GM21786 (cell line): ENCODE measurements at regions not wholly inside any gene's neighbourhood (a gene's known extent, or its start where the extent isn't known, plus 50 kb on each side); places are given as distances from the start of the nearest gene placed in this dataset.

Experiments
- ATAC-seq: cut with Tn5 transposase; IDR thresholded peaks from one replicate; pipeline ENCODE4 v1.9.1; 2021; ENCODE audit not compliant: unreplicated experiment

- no peak for ATAC-seq
Observed at GRCh38 chr10:118501637-118502440, 93.6 kb downstream of the PRLHR start.

- ATAC-seq, result no peak
Observed at GRCh38 chr10:118501171-118501570, 94.3 kb downstream of the PRLHR start.

DNA sequence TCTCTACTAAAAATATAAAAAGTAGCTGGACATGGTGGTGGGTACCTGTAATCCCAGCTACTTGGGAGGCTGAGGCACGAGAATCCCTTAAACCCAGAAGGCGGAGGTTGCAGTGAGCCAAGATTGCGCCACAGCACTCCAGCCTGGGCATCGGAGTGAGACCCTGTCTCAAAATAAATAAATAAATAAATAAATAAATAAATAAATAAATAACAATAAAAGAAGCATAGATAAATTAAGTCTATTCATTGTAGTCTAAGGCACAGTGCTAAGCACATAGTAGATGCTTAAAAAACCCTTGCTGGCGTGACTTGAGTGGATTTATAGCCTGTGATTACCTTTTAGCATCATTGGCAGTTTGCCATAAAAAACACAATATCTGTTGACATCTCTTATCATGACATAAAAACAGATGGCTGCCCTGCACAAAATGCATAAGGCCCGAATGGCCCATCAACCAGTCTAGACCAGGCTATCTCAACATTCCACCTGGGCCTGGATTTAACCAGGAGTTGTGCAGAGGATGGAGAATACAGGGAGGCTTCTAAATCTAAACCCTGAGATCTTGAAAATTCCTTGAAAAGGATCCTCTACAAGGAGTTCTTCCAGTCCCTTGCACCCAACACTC is 94.9 kb downstream of the PRLHR start:
- no peak for ATAC-seq

DNA sequence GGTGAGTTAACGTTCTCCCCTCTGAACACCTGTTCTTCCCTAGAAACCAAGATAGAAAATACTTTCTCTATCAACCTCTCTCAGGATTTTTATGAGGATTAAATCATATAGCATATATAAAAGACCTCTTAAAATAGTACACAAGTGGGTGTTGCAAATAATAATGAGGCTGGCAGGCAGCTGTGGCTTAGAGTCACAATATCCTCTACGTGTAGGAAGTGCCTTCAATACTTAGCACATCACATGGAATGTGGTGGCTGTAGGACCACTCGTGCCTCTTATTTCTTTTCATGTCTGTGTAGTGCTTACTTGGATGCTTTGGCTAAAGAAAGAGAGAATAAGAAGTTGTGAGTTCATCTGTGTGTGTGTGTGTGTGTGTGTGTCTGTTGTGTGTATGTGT is 96.3 kb downstream of the PRLHR start:
- ATAC-seq, result no peak

GRCh38 chr10:118498623-118499022 is 96.8 kb downstream of the PRLHR start:
- no peak for ATAC-seq

GRCh38 chr10:118497227-118497626 is 98.2 kb downstream of the PRLHR start:
- no peak for ATAC-seq

GRCh38 chr10:118496525-118496924 is 98.9 kb downstream of the PRLHR start:
- no peak for ATAC-seq

GRCh38 chr10:118495499-118495898 is 99.9 kb downstream of the PRLHR start:
- ATAC-seq, result no peak

DNA sequence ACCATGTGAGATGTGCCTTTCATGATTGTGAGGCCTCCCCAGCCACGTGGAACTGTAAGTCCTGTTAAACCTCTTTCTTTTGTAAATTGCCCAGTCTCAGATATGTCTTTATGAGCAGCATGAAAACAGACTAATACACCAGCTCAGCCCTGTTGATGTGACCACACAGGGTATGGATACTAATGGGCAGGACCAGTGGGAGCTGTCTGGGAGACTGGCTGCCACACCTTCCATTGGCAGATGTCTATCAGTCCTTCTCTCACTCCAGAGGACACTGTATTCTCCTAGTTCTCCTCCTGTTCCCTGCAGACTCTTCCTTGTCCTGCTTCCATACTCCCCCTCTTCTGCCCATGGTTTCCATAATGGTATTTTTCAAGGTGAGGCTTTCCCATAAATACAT is 104.4 kb downstream of the PRLHR start:
- no peak for ATAC-seq

DNA sequence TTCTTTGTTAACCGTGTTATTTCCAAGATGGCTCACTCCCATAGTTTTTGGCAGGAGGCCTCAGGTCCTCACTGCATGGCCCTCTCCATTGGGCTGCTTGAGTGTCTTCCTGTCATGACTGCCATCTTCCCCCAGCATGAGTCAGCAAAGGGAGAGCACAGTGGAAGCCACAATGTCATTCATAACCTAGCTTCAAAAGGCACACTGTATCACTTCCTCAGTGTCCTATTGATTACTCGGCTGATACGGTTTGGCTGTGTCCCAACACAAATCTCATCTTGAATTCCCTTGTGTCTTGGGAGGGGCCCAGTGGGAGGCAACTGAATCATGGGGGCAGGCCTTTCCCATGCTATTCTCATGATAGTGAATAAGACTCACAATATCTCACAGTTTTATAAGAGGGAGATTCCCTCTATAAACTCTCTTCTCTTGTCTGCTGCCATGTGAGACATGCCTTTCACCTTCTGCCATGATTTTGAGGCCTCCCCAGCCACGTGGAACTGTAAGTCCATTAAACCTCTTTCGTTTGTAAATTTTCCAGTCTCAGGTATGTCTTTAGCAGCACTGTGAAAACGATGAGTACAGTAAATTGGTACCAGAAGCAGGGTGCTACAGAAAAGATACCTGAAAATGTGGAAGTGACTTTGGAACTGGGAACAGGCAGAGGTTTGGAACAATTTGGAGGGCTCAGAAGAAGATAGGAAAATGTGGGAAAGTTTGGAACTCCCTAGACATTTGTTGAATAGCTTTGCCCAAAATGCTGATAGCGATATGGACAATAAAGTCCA is 106.5 kb downstream of the PRLHR start:
- peak; percentile 43 for ATAC-seq

GRCh38 chr10:118485641-118486040 is 109.8 kb downstream of the PRLHR start:
- no peak for ATAC-seq

GRCh38 chr10:118484152-118484871 is 111.1 kb downstream of the PRLHR start:
- ATAC-seq, result no peak

GRCh38 chr10:118483496-118483895 is 112.0 kb downstream of the PRLHR start:
- no peak for ATAC-seq

- ATAC-seq, result no peak
Observed at GRCh38 chr10:118482393-118483331, 112.8 kb downstream of the PRLHR start.

DNA sequence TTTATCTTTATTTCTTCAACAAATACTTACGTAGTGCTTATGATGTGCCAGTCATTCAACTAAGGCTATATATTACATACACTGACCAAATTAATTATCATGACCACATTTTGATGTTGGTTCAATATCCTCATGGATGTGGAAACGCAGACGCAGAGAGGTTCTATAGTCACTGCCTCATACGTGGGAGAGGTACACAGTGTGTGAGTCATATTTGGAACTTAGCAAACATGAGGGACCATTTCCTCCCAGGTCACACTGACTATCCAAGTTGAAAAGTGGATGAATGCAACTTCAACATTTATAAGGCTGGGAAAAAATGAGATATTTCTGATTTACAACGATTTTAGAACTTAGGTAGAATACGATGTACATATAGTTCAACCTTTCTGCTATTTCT is 113.6 kb downstream of the PRLHR start:
- no peak for ATAC-seq

DNA sequence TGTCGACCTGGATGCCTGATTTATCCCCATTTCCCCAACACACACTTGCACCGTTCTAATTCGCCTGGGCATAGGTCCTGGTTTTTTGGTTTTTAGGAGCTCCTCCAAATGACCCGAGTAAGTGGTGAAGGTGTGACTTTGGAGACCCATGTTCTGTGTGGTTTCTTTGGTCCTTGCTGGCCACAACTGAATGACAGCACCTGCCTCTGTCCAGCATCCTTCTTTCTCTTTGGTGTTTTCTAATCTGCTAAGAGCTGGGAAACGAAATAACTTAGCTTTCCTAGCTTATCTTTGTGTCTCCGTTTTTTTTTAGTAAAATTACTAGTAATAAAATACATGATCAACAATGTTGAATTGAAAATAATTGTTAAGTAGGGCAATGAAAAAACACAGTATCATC is 120.2 kb downstream of the PRLHR start:
- no peak for ATAC-seq

- no peak for ATAC-seq
Observed at GRCh38 chr10:118474111-118474510, 121.3 kb downstream of the PRLHR start.

DNA sequence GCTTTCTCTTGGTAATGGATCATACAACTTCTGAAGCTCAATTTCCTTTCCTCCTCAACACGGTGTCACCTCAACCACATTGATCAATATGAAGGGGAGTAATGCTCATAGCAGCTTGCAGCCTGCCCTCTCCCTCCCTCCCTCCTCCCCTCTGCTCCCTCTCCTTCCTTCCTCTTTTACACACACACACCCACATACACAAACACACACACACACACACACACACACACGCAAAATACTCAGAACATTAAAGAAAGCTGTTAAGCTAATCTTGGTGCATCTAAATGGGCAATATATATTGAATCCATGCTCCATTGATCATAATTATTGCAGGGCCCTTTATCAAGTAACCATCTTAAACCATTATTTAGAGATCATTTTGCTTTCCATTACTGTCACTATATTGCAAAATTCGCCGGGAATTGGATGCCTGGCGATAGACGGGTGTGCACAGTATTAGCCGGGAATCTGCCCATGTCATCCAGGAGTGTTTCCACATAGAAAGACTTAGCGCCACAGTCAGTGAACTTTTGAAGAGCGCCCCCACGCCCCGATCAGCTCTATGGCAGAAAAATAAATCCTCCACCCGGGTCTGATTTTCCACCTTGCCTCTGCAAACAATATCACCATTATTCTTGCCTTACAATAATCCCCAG is 122.0 kb downstream of the PRLHR start:
- ATAC-seq, result no peak

DNA sequence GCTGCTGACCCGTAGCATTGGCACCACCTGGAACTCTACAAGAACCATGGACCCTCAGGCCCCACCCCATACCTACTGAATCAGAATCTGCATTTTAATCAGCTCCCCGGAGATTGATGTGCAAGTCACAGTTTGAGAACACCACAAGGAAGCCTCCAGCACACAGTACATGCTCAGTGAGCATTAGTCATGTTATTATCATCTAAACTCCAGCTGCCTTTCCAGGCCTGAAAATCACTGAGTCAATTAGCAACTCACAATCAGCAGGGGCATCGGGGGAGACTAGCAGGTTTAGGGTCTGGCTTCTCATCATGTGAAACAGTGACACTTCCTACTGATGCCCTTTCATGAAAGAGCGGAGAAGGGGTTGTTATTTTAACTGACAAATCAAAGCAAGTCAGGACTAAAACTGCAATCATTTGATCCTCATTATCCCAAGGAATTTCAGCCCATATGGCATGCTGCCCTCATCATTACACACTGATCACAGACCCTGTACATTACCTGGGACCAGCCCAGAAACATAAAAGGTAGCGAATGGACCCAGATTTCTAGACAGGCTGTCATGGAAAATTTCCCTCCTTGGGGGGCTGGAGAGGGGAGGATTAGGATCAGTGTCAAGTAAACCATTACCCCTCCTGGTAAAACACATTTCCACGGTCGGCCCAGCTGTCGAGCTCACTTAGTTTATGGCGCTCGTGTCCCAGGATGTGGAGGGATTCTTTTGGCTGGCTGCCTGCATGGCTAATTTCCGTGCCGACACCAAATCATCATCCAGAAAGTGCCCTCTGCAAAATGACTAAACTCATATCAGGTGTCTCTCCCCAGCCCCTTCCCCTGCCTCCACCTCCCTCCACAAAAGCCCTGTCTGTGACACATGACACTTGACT is 122.8 kb downstream of the PRLHR start:
- ATAC-seq, result no peak
